GM23338 (cell line): ENCODE measurements at regions not wholly inside any gene's neighbourhood (a gene's known extent, or its start where the extent isn't known, plus 50 kb on each side); places are given as distances from the start of the nearest gene placed in this dataset.

Experiments used
- ATAC-seq: fragments of 200-7000 bp; cut with Tn5 transposase; 3 replicates; pipeline ENCODE4 v1.9.1; 2020
- DNase-seq: peaks from one replicate; pipeline ENCODE4 v3.0.0-alpha.2; 2015; ENCODE audit warnings: low spot score
- H2AFZ ChIP-seq: fragments of 200-600 bp; sonication (generic); 2 replicates; pipeline ENCODE4 v1.8.0; 2016; ENCODE audit warnings: antibody characterized with exemption, mild to moderate bottlenecking, moderate library complexity
- H3F3A ChIP-seq: fragments of 200-600 bp; sonication (generic); replicated peaks from 2 replicates; pipeline ENCODE4 v1.8.0; 2017; ENCODE audit warnings: antibody characterized with exemption, mixed run types, low read depth
- H3K27ac ChIP-seq: fragments of 200-600 bp; sonication (generic); 2 replicates; pipeline ENCODE4 v1.6.1; 2016; ENCODE audit warnings: low read depth
- H3K27me3 ChIP-seq: fragments of 200-600 bp; sonication (generic); 2 replicates; pipeline ENCODE4 v1.8.0; 2016; ENCODE audit warnings: mild to moderate bottlenecking, mixed run types, moderate library complexity; ENCODE audit not compliant: insufficient read depth
- H3K36me3 ChIP-seq: fragments of 200-600 bp; sonication (generic); 2 replicates; pipeline ENCODE4 v1.8.0; 2016; ENCODE audit warnings: mild to moderate bottlenecking; ENCODE audit not compliant: insufficient read depth
- H3K4me1 ChIP-seq: fragments of 200-600 bp; sonication (generic); 2 replicates; pipeline ENCODE4 v1.8.0; 2016; ENCODE audit warnings: mild to moderate bottlenecking, moderate library complexity; ENCODE audit not compliant: insufficient read depth
- H3K4me2 ChIP-seq: fragments of 200-600 bp; sonication (generic); 2 replicates; pipeline ENCODE4 v1.7.1; 2017; ENCODE audit warnings: mixed run types
- H3K4me3 ChIP-seq: fragments of 200-600 bp; sonication (generic); 2 replicates; pipeline ENCODE4 v1.6.1; 2016; ENCODE audit warnings: mixed run types
- H3K79me2 ChIP-seq: fragments of 200-600 bp; sonication (generic); replicated peaks from 2 replicates; pipeline ENCODE4 v1.8.0; 2017; ENCODE audit warnings: mild to moderate bottlenecking; ENCODE audit not compliant: insufficient read depth
- H3K9me2 ChIP-seq: fragments of 200-600 bp; sonication (generic); 2 replicates; pipeline ENCODE4 v1.8.0; 2017; ENCODE audit not compliant: insufficient read depth
- H4K20me1 ChIP-seq: fragments of 200-600 bp; sonication (generic); replicated peaks from 2 replicates; pipeline ENCODE4 v1.8.0; 2017; ENCODE audit warnings: mild to moderate bottlenecking; ENCODE audit not compliant: insufficient read depth
- H3K27ac Mint-ChIP-seq: 2 replicates; pipeline ENCODE4 v1.8.0; 2020; ENCODE audit warnings: inconsistent platforms, mild to moderate bottlenecking, moderate library complexity, mixed read lengths
- H3K27me3 Mint-ChIP-seq: 3 replicates; pipeline ENCODE4 v1.8.0; 2022; ENCODE audit warnings: low read depth, mild to moderate bottlenecking, moderate library complexity, mixed read lengths, inconsistent platforms; ENCODE audit not compliant: insufficient read depth, poor library complexity
- H3K36me3 Mint-ChIP-seq: 3 replicates; pipeline ENCODE4 v1.8.0; 2021; ENCODE audit warnings: low read depth, mild to moderate bottlenecking, inconsistent platforms, moderate library complexity, mixed read lengths
- H3K4me1 Mint-ChIP-seq: 3 replicates; pipeline ENCODE4 v1.8.0; 2020; ENCODE audit warnings: mild to moderate bottlenecking, inconsistent platforms, mixed read lengths
- H3K4me3 Mint-ChIP-seq: 3 replicates; pipeline ENCODE4 v1.8.0; 2021; ENCODE audit warnings: moderate library complexity, mild to moderate bottlenecking, inconsistent platforms, mixed read lengths
- H3K9me3 Mint-ChIP-seq: 3 replicates; pipeline ENCODE4 v1.8.0; 2020; ENCODE audit warnings: moderate library complexity, mild to moderate bottlenecking, inconsistent platforms, mixed read lengths
- CREB1 ChIP-seq: fragments of 250-450 bp; sonication (Bioruptor Pico); IDR thresholded peaks from 2 replicates; pipeline ENCODE4 v1.5.0; 2020; ENCODE audit warnings: low read depth, mild to moderate bottlenecking, moderate library complexity
- EZH2 ChIP-seq: fragments of 200-600 bp; sonication (generic); IDR thresholded peaks from one replicate; pipeline ENCODE4 v1.8.0; 2017; ENCODE audit warnings: antibody characterized with exemption, mild to moderate bottlenecking, low read depth; ENCODE audit not compliant: unreplicated experiment
- EZH2phosphoT487 ChIP-seq: fragments of 200-600 bp; sonication (generic); IDR thresholded peaks from one replicate; pipeline ENCODE4 v1.8.1; 2018; ENCODE audit warnings: antibody characterized with exemption; ENCODE audit not compliant: unreplicated experiment
- JUNB ChIP-seq: IDR thresholded peaks from one replicate; pipeline ENCODE4 v1.6.1; 2016; ENCODE audit warnings: antibody characterized with exemption; ENCODE audit not compliant: unreplicated experiment
- NANOG ChIP-seq: IDR thresholded peaks from 2 replicates; pipeline ENCODE4 v1.6.1; 2016; ENCODE audit warnings: antibody characterized with exemption, borderline replicate concordance
- POLR2AphosphoS5 ChIP-seq: IDR thresholded peaks from 2 replicates; pipeline ENCODE4 v1.6.1; 2016; ENCODE audit warnings: antibody characterized with exemption, low read depth
- STAT1 ChIP-seq: IDR thresholded peaks from one replicate; pipeline ENCODE4 v1.6.1; 2016; ENCODE audit warnings: antibody characterized with exemption; ENCODE audit not compliant: unreplicated experiment
- ZNF114 ChIP-seq: fragments of 250-450 bp; sonication (Bioruptor Pico); IDR thresholded peaks from 2 replicates; pipeline ENCODE4 v1.5.0; 2020; ENCODE audit warnings: mild to moderate bottlenecking, moderate library complexity
- ZNF331 ChIP-seq: fragments of 250-450 bp; sonication (Bioruptor Pico); IDR thresholded peaks from 2 replicates; pipeline ENCODE4 v1.5.0; 2020; ENCODE audit warnings: low read depth, mild to moderate bottlenecking, moderate library complexity
- ZNF462 ChIP-seq: fragments of 250-450 bp; sonication (Bioruptor Pico); IDR thresholded peaks from 2 replicates; pipeline ENCODE4 v1.5.0; 2020; ENCODE audit warnings: mild to moderate bottlenecking, moderate library complexity
- TF ChIP-seq, protein P1 (sequence below): IDR thresholded peaks from 2 replicates; pipeline ENCODE4 v1.6.1; 2016; ENCODE audit warnings: antibody characterized with exemption
- TF ChIP-seq, protein P2 (sequence below), 2 experiments: fragments of 200-600 bp in 1 of 2; sonication (generic) in 1 of 2; conservative IDR thresholded peaks; 2 replicates each; pipeline versions ENCODE4 v1.5.1 to v1.6.1; 2016 to 2017; ENCODE audit warnings: antibody characterized with exemption in 2 of 2, low read depth in 2 of 2, mild to moderate bottlenecking in 2 of 2, moderate library complexity in 1 of 2
- TF ChIP-seq, protein P3 (sequence below): IDR thresholded peaks from one replicate; pipeline ENCODE4 v1.6.1; 2018; ENCODE audit warnings: antibody characterized with exemption; ENCODE audit not compliant: unreplicated experiment

DNA sequence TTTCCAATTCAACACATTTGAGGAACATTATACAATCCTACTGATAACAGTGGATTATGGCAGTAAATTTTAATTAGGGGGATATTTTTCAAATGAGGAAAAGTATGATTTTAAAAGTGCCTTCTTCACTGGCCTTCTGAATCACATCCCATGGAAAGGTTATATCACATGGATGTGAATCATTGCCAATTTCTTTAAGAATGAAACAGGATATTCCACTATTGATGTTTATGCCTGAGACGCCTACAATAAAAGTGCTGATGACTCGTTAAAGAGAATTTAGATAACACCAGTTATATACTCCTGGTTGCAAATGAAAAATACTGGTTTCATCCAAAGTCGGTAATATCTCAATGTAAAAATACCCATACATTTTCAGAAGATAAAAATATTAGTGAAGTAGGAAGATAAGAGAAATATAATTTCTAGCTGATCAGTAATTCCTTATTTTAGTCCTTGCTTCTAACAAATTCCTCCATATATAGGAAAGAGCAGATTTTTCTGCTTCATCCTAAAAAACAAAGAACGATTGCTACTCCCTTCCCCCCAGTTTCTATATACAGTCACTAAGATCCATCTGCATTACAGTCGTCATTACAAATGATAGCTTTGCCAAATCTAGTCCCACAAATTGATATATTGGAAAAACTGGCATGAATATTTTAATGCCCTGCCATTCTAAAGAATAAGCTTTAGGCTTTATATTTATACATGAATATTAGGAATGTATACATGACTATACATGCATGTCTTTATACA, 139.5 kb upstream of the SOX5 start:
- Histone ChIP-seq H3K27me3 (no peaks in the 10 kb centered on the region), H3K4me2 (no peak overlapping the region), H3K79me2 (no peaks in the 10 kb centered on the region), H3K4me3 (no peak overlapping the region), H2AFZ (no peak overlapping the region), H4K20me1 (no peaks in the 10 kb centered on the region), H3K4me1 (peaks cover 3% of the 10 kb centered on the region; the same call in 1 of the 2 replicates), H3K9me2 (no peaks in the 10 kb centered on the region), H3F3A (no peaks in the 10 kb centered on the region), H3K36me3 (no peaks in the 10 kb centered on the region), H3K27ac (no peak overlapping the region)
- no peak overlapping the region for H3K27ac Mint-ChIP-seq
- no peaks in the 10 kb centered on the region for H3K36me3 Mint-ChIP-seq
- TF ChIP-seq ZNF331 (CRISPR knock-in tag): no peak
- no peak for TF ChIP-seq POLR2AphosphoS5
- TF ChIP-seq, protein P1, sequence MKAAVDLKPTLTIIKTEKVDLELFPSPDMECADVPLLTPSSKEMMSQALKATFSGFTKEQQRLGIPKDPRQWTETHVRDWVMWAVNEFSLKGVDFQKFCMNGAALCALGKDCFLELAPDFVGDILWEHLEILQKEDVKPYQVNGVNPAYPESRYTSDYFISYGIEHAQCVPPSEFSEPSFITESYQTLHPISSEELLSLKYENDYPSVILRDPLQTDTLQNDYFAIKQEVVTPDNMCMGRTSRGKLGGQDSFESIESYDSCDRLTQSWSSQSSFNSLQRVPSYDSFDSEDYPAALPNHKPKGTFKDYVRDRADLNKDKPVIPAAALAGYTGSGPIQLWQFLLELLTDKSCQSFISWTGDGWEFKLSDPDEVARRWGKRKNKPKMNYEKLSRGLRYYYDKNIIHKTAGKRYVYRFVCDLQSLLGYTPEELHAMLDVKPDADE: no peak
- TF ChIP-seq STAT1: no peak
- no peak for TF ChIP-seq ZNF114 (CRISPR knock-in tag)
- TF ChIP-seq, protein P2, sequence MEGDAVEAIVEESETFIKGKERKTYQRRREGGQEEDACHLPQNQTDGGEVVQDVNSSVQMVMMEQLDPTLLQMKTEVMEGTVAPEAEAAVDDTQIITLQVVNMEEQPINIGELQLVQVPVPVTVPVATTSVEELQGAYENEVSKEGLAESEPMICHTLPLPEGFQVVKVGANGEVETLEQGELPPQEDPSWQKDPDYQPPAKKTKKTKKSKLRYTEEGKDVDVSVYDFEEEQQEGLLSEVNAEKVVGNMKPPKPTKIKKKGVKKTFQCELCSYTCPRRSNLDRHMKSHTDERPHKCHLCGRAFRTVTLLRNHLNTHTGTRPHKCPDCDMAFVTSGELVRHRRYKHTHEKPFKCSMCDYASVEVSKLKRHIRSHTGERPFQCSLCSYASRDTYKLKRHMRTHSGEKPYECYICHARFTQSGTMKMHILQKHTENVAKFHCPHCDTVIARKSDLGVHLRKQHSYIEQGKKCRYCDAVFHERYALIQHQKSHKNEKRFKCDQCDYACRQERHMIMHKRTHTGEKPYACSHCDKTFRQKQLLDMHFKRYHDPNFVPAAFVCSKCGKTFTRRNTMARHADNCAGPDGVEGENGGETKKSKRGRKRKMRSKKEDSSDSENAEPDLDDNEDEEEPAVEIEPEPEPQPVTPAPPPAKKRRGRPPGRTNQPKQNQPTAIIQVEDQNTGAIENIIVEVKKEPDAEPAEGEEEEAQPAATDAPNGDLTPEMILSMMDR (conservative IDR thresholded peaks at IDR 0.05; ENCODE audit: low read depth in 2 of 2): no peak
- no peak for TF ChIP-seq EZH2
- TF ChIP-seq EZH2phosphoT487: no peak
- TF ChIP-seq NANOG: no peak
- no peak for TF ChIP-seq ZNF462 (CRISPR knock-in tag)
- TF ChIP-seq, protein P3, sequence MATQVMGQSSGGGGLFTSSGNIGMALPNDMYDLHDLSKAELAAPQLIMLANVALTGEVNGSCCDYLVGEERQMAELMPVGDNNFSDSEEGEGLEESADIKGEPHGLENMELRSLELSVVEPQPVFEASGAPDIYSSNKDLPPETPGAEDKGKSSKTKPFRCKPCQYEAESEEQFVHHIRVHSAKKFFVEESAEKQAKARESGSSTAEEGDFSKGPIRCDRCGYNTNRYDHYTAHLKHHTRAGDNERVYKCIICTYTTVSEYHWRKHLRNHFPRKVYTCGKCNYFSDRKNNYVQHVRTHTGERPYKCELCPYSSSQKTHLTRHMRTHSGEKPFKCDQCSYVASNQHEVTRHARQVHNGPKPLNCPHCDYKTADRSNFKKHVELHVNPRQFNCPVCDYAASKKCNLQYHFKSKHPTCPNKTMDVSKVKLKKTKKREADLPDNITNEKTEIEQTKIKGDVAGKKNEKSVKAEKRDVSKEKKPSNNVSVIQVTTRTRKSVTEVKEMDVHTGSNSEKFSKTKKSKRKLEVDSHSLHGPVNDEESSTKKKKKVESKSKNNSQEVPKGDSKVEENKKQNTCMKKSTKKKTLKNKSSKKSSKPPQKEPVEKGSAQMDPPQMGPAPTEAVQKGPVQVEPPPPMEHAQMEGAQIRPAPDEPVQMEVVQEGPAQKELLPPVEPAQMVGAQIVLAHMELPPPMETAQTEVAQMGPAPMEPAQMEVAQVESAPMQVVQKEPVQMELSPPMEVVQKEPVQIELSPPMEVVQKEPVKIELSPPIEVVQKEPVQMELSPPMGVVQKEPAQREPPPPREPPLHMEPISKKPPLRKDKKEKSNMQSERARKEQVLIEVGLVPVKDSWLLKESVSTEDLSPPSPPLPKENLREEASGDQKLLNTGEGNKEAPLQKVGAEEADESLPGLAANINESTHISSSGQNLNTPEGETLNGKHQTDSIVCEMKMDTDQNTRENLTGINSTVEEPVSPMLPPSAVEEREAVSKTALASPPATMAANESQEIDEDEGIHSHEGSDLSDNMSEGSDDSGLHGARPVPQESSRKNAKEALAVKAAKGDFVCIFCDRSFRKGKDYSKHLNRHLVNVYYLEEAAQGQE: no peak
- no peak for TF ChIP-seq JUNB
- no peak for TF ChIP-seq CREB1 (CRISPR knock-in tag)
- ATAC-seq (no peak), DNase-seq (no peak)
- no peaks in the 10 kb centered on the region for H3K4me1 Mint-ChIP-seq
- H3K9me3 Mint-ChIP-seq: no peaks in the 10 kb centered on the region
- H3K27me3 Mint-ChIP-seq: no peaks in the 10 kb centered on the region
- no peak overlapping the region for H3K4me3 Mint-ChIP-seq
